K562 (cell line): ENCODE measurements at regions not wholly inside any gene's neighbourhood (a gene's known extent, or its start where the extent isn't known, plus 50 kb on each side); places are given as distances from the start of the nearest gene placed in this dataset.

Source experiments
- ATAC-seq: fragments of 200-7000 bp; cut with Tn5 transposase; 3 replicates; pipeline ENCODE4 v1.9.1; 2020; ENCODE audit warnings: moderate library complexity
- BruUV-seq: library from RNA; stranded (reverse); fragments of 400-500 nt; replicated peaks from 2 replicates; lab custom pipeline; 2021; lab: Mats Ljungman, UMichigan
- CTCF ChIA-PET: fragments of 300-600 bp; formaldehyde crosslinking; extraction: SDS; loops from one replicate; lab custom pipeline; 2021; ENCODE audit warnings: low intra/inter-chr PET ratio; lab: Yijun Ruan, JAX
- POLR2A ChIA-PET: fragments of 300-600, 350-650 bp; sonication (Branson Sonifier 250); formaldehyde crosslinking; extraction: SDS; loops from one replicate; lab custom pipeline; 2021; ENCODE audit warnings: antibody characterized with exemption, inconsistent platforms; lab: Yijun Ruan, JAX
- DNase-seq, 4 experiments: peaks; one replicate each; pipeline versions ENCODE4 v3.0.0 to v3.0.0-alpha.2; 2011 to 2018; ENCODE audit warnings: low spot score in 3 of 4, mixed read lengths in 3 of 4; ENCODE audit errors: extremely low read depth in 1 of 4
- FAIRE-seq: peaks from 2 replicates; lab custom pipeline; 2011; peaks lifted over from hg19 to GRCh38; lab: Jason Lieb, UNC
- H2AFZ ChIP-seq: 2 replicates; pipeline ENCODE4 v1.6.0; 2011; ENCODE audit warnings: low read depth, low read length, control low read depth, inconsistent platforms
- H3K27ac ChIP-seq: fragments of 200-600 bp; 3 replicates; pipeline ENCODE4 v1.8.0; 2011; ENCODE audit warnings: low read depth, mild to moderate bottlenecking, control low read depth, inconsistent platforms, low read length, moderate library complexity, mixed read lengths; ENCODE audit errors: extremely low read depth
- H3K27me3 ChIP-seq, 2 experiments: fragments of 300-600 bp in 1 of 2; 2 replicates in 1 of 2; 3 replicates in 1 of 2; pipeline versions ENCODE4 v1.6.0 to v1.8.0; 2011; ENCODE audit warnings: inconsistent platforms in 2 of 2, low read length in 2 of 2, mild to moderate bottlenecking in 1 of 2, mixed read lengths in 1 of 2, moderate library complexity in 1 of 2; ENCODE audit not compliant: control insufficient read depth in 2 of 2, insufficient read depth in 2 of 2
- H3K36me3 ChIP-seq: fragments of 300-600 bp; 3 replicates; pipeline ENCODE4 v1.8.0; 2011; ENCODE audit warnings: mild to moderate bottlenecking, low read length, inconsistent platforms; ENCODE audit not compliant: control insufficient read depth, insufficient read depth
- H3K4me1 ChIP-seq, 2 experiments: fragments of 200-600 bp in 1 of 2; replicated peaks in 1 of 2; 2 replicates in 1 of 2; 3 replicates in 1 of 2; pipeline versions ENCODE4 v1.5.1 to v1.8.0; 2011; ENCODE audit warnings: inconsistent platforms in 2 of 2, low read length in 2 of 2, mild to moderate bottlenecking in 1 of 2, mixed read lengths in 1 of 2, moderate library complexity in 1 of 2; ENCODE audit not compliant: control insufficient read depth in 2 of 2, insufficient read depth in 2 of 2
- H3K4me2 ChIP-seq: 2 replicates; pipeline ENCODE4 v1.6.1; 2011; ENCODE audit warnings: low read length, control low read depth, inconsistent platforms, mixed read lengths; ENCODE audit not compliant: insufficient read depth
- H3K4me3 ChIP-seq: fragments of 200-600 bp; sonication (generic), shearing (Covaris generic); 2 replicates; pipeline ENCODE4 v1.5.1; 2016; ENCODE audit warnings: control low read depth, inconsistent platforms
- H3K79me2 ChIP-seq: fragments of 200-600 bp; 3 replicates; pipeline ENCODE4 v1.8.0; 2011; ENCODE audit warnings: low read length, inconsistent platforms; ENCODE audit not compliant: control insufficient read depth, insufficient read depth
- H3K9ac ChIP-seq, 2 experiments: 2 replicates each; pipeline versions ENCODE4 v1.6.0 to v1.6.1; 2011; ENCODE audit warnings: low read depth in 2 of 2, low read length in 2 of 2, control low read depth in 1 of 2, inconsistent platforms in 1 of 2, mild to moderate bottlenecking in 1 of 2, mixed read lengths in 1 of 2; ENCODE audit not compliant: insufficient read depth in 1 of 2
- H3K9me1 ChIP-seq: one replicate; pipeline ENCODE4 v1.6.0; 2011; ENCODE audit warnings: inconsistent platforms, mild to moderate bottlenecking, low read length, moderate library complexity; ENCODE audit not compliant: control insufficient read depth, insufficient read depth
- H3K9me3 ChIP-seq: replicated peaks from 2 replicates; pipeline ENCODE4 v1.5.1; 2011; ENCODE audit warnings: low read depth, low read length, inconsistent platforms; ENCODE audit not compliant: control insufficient read depth, insufficient read depth
- H4K20me1 ChIP-seq: replicated peaks from 2 replicates; pipeline ENCODE4 v1.6.1; 2011; ENCODE audit warnings: low read length, inconsistent platforms, mixed read lengths; ENCODE audit not compliant: control insufficient read depth, insufficient read depth
- HSF4 ChIP-seq: fragments of 250-450 bp; sonication (Bioruptor Pico); IDR thresholded peaks from 2 replicates; pipeline ENCODE4 v2.1.2; 2022; ENCODE audit warnings: mild to moderate bottlenecking, moderate library complexity, borderline replicate concordance
- KDM5B ChIP-seq: fragments of 200-600 bp; sonication (generic); IDR thresholded peaks from 2 replicates; pipeline ENCODE4 v1.6.1; 2012; ENCODE audit warnings: low read depth, mild to moderate bottlenecking, moderate library complexity, low read length, control low read depth, inconsistent platforms; ENCODE audit not compliant: insufficient replicate concordance
- MCM2 ChIP-seq: fragments of 450-650 bp; IDR thresholded peaks from 2 replicates; pipeline ENCODE4 v1.6.1; 2017; ENCODE audit warnings: low read depth, mild to moderate bottlenecking
- NFATC3 ChIP-seq: fragments of 450-650 bp; IDR thresholded peaks from 2 replicates; pipeline ENCODE4 v1.6.1; 2017; ENCODE audit warnings: mild to moderate bottlenecking
- PML ChIP-seq: IDR thresholded peaks from 2 replicates; pipeline ENCODE4 v1.6.1; 2012; ENCODE audit warnings: low read length, inconsistent platforms
- SMC3 ChIP-seq: conservative IDR thresholded peaks from 2 replicates; pipeline ENCODE4 v1.6.1; 2011; ENCODE audit warnings: low read depth, low read length, improper control_type of control experiment; ENCODE audit not compliant: insufficient read depth
- TEAD4 ChIP-seq, 2 experiments: sonication (generic) in 1 of 2; formaldehyde crosslinking in 1 of 2; IDR thresholded peaks; 2 replicates each; pipeline versions ENCODE4 v1.6.1 to v1.8.0; 2012 to 2022; ENCODE audit warnings: borderline replicate concordance in 1 of 2, inconsistent platforms in 1 of 2, low read length in 1 of 2, mild to moderate bottlenecking in 1 of 2, missing genetic modification reagents in 1 of 2
- WGBS: fragments of 100-300 bp; shearing (Covaris generic); methylation state at CpG from one replicate; pipeline ENCODE4 v1.1.6; 2016; ENCODE audit warnings: low coverage, mixed read lengths; ENCODE audit not compliant: insufficient coverage; ENCODE audit errors: missing lambda C conversion rate; 5-methylcytosine and 5-hydroxymethylcytosine counted together
- in situ Hi-C: fragments of 300-500 bp; cut with MboI; formaldehyde crosslinking; loops from 4 replicates; pipeline ENCODE4 v1.15.0; 2018; ENCODE audit warnings: inconsistent platforms, mixed read lengths
- intact Hi-C: fragments of 100-400 bp; cut with micrococcal nuclease; formaldehyde crosslinking; loops from 2 replicates; pipeline ENCODE4 v1.14.2; 2022
- TF ChIP-seq, protein P1 (sequence below): fragments of 450-650 bp; IDR thresholded peaks from 2 replicates; pipeline ENCODE4 v1.6.1; 2017; ENCODE audit warnings: antibody characterized with exemption, mild to moderate bottlenecking
- TF ChIP-seq, protein P2 (sequence below): fragments of 250-450 bp; sonication (Bioruptor Pico); IDR thresholded peaks from 2 replicates; pipeline ENCODE4 v1.8.0; 2021; ENCODE audit warnings: borderline replicate concordance, mild to moderate bottlenecking, moderate library complexity; ENCODE audit not compliant: poor library complexity, severe bottlenecking
- TF ChIP-seq, protein P3 (sequence below): fragments of 450-650 bp; formaldehyde crosslinking; IDR thresholded peaks from 2 replicates; pipeline ENCODE4 v1.4.0; 2020; ENCODE audit warnings: mild to moderate bottlenecking, moderate library complexity
- TF ChIP-seq, protein P4 (sequence below), 2 experiments: fragments of 150-350 bp in 1 of 2; IDR thresholded peaks; 2 replicates each; pipeline ENCODE4 v1.6.1; 2012 to 2016; ENCODE audit warnings: low read depth in 2 of 2, low read length in 2 of 2, mild to moderate bottlenecking in 1 of 2, moderate library complexity in 1 of 2

DNA sequence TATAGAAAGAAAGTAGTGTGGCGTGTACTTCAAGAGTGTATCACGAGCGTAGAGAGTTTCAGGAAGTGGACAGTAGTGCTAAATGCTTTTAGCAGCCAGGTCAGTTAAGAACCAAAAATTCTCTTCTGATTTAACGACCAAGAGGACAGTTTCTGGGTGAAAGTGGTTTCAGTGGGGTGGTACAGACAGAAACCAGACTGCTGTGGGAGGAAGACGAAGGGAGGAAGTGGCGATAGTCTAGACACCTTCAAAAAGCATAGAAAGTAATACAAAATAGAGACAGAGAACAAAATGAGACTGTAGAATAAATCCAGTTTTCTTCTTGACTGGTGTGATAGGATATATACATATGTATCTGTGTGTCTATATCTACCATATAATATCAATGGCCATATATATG is 93.5 kb downstream of the MBL2 start (continued):
- TF ChIP-seq, protein P1, sequence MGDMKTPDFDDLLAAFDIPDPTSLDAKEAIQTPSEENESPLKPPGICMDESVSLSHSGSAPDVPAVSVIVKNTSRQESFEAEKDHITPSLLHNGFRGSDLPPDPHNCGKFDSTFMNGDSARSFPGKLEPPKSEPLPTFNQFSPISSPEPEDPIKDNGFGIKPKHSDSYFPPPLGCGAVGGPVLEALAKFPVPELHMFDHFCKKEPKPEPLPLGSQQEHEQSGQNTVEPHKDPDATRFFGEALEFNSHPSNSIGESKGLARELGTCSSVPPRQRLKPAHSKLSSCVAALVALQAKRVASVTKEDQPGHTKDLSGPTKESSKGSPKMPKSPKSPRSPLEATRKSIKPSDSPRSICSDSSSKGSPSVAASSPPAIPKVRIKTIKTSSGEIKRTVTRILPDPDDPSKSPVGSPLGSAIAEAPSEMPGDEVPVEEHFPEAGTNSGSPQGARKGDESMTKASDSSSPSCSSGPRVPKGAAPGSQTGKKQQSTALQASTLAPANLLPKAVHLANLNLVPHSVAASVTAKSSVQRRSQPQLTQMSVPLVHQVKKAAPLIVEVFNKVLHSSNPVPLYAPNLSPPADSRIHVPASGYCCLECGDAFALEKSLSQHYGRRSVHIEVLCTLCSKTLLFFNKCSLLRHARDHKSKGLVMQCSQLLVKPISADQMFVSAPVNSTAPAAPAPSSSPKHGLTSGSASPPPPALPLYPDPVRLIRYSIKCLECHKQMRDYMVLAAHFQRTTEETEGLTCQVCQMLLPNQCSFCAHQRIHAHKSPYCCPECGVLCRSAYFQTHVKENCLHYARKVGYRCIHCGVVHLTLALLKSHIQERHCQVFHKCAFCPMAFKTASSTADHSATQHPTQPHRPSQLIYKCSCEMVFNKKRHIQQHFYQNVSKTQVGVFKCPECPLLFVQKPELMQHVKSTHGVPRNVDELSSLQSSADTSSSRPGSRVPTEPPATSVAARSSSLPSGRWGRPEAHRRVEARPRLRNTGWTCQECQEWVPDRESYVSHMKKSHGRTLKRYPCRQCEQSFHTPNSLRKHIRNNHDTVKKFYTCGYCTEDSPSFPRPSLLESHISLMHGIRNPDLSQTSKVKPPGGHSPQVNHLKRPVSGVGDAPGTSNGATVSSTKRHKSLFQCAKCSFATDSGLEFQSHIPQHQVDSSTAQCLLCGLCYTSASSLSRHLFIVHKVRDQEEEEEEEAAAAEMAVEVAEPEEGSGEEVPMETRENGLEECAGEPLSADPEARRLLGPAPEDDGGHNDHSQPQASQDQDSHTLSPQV: no peak
- no peak for TF ChIP-seq MCM2
- no peak for TF ChIP-seq HSF4 (CRISPR knock-in tag)

DNA sequence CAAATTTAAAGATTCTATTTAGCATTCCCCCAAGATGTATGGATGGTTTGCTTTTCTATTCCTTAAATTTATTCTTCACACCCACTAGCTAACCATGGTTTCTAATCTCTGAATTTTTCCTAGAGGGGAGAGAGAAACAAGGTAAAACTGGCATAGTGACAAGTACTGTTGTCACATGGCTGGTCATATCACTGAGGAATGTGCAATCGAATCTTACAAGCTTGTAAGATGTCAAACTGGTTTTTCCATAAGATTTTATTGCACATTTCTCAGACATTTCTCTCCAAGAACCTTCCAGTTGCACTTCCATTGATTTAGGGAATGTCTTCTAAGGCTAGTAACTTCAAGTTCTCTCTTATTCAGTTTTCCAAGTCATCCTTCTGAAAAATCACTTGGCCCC is 89.8 kb downstream of the MBL2 start:
- in situ Hi-C loops: no loop called here
- Histone ChIP-seq H3K27ac (no peak overlapping the region), H3K4me2 (no peak overlapping the region), H3K9ac (no peak overlapping the region), H4K20me1 (no peaks in the 10 kb centered on the region), H3K9me3 (no peaks in the 10 kb centered on the region), H3K36me3 (no peaks in the 10 kb centered on the region), H2AFZ (no peak overlapping the region), H3K79me2 (no peaks in the 10 kb centered on the region), H3K9me1 (no peaks in the 10 kb centered on the region), H3K4me3 (no peak overlapping the region), H3K27me3 (no peaks in the 10 kb centered on the region), H3K4me1 (no peaks in the 10 kb centered on the region)
- FAIRE-seq: no peak
- 0% methylated on average over 1 of the region's 1 CpG for WGBS
- no TSS peak for BruUV-seq
- ChIA-PET CTCF (no interaction called here), POLR2A (no interaction called here)
- no peak for ATAC-seq
- intact Hi-C loops: no loop called here
- no peak for DNase-seq
- TF ChIP-seq, protein P2, sequence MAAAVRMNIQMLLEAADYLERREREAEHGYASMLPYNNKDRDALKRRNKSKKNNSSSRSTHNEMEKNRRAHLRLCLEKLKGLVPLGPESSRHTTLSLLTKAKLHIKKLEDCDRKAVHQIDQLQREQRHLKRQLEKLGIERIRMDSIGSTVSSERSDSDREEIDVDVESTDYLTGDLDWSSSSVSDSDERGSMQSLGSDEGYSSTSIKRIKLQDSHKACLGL (CRISPR knock-in tag): no peak
- TF ChIP-seq SMC3 (no peak), KDM5B (no peak), TEAD4 (IDR thresholded peaks at IDR 0.05; ENCODE audit: low read length) (no peak), TEAD4 (CRISPR knock-in tag; IDR thresholded peaks at IDR 0.05; ENCODE audit: borderline replicate concordance) (no peak), PML (no peak), NFATC3 (no peak)
- TF ChIP-seq, protein P3, sequence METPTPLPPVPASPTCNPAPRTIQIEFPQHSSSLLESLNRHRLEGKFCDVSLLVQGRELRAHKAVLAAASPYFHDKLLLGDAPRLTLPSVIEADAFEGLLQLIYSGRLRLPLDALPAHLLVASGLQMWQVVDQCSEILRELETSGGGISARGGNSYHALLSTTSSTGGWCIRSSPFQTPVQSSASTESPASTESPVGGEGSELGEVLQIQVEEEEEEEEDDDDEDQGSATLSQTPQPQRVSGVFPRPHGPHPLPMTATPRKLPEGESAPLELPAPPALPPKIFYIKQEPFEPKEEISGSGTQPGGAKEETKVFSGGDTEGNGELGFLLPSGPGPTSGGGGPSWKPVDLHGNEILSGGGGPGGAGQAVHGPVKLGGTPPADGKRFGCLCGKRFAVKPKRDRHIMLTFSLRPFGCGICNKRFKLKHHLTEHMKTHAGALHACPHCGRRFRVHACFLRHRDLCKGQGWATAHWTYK (CRISPR knock-in tag): no peak
- TF ChIP-seq, protein P4, sequence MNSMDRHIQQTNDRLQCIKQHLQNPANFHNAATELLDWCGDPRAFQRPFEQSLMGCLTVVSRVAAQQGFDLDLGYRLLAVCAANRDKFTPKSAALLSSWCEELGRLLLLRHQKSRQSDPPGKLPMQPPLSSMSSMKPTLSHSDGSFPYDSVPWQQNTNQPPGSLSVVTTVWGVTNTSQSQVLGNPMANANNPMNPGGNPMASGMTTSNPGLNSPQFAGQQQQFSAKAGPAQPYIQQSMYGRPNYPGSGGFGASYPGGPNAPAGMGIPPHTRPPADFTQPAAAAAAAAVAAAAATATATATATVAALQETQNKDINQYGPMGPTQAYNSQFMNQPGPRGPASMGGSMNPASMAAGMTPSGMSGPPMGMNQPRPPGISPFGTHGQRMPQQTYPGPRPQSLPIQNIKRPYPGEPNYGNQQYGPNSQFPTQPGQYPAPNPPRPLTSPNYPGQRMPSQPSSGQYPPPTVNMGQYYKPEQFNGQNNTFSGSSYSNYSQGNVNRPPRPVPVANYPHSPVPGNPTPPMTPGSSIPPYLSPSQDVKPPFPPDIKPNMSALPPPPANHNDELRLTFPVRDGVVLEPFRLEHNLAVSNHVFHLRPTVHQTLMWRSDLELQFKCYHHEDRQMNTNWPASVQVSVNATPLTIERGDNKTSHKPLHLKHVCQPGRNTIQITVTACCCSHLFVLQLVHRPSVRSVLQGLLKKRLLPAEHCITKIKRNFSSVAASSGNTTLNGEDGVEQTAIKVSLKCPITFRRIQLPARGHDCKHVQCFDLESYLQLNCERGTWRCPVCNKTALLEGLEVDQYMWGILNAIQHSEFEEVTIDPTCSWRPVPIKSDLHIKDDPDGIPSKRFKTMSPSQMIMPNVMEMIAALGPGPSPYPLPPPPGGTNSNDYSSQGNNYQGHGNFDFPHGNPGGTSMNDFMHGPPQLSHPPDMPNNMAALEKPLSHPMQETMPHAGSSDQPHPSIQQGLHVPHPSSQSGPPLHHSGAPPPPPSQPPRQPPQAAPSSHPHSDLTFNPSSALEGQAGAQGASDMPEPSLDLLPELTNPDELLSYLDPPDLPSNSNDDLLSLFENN (IDR thresholded peaks at IDR 0.05; ENCODE audit: low read depth in 2 of 2, low read length in 2 of 2): no peak
